Bronchial epithelial cell (primary cell): ENCODE measurements at regions not wholly inside any gene's neighbourhood (a gene's known extent, or its start where the extent isn't known, plus 50 kb on each side); places are given as distances from the start of the nearest gene placed in this dataset.

ENCODE experiments used
- DNase-seq: peaks from one replicate; pipeline ENCODE4 v3.0.0-alpha.2; 2010; ENCODE audit warnings: low read depth
- FAIRE-seq: peaks from 2 replicates; lab custom pipeline; 2011; peaks lifted over from hg19 to GRCh38; lab: Jason Lieb, UNC
- H3K27me3 ChIP-seq: 2 replicates; pipeline ENCODE4 v1.5.1; 2011; ENCODE audit warnings: low read length; ENCODE audit not compliant: control insufficient read depth, insufficient read depth
- H3K36me3 ChIP-seq: 2 replicates; pipeline ENCODE4 v1.5.1; 2011; ENCODE audit warnings: low read length; ENCODE audit not compliant: control insufficient read depth, insufficient read depth
- H3K4me3 ChIP-seq: 2 replicates; pipeline ENCODE4 v1.5.1; 2011; ENCODE audit warnings: mild to moderate bottlenecking, low read depth, low read length, control low read depth
- TF ChIP-seq, protein P1 (sequence below): IDR thresholded peaks from 2 replicates; pipeline ENCODE4 v1.5.1; 2011; ENCODE audit warnings: mild to moderate bottlenecking, moderate library complexity, low read length, control low read depth, inconsistent platforms; ENCODE audit not compliant: insufficient read depth, severe bottlenecking

DNA sequence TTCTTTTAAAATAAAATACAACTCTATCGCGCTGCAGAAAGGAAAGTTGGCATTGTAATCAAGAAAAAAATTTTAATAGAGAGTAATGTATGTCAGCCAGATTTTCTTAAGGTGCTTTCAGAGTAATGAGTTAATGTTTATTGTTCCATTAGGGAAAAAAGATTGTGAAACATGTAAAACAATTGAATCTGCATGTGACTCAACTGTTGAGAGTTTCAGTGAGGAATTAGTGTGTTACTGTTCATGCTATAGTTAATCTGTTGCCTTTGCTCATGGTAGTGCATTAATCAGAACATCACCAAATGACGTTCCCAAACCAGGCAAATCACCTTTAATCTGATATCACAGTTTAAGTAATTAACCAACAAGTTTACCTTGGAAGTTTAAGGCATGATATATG is 600.5 kb downstream of the NR2F1-AS1 start:
- Histone ChIP-seq H3K36me3 (no peaks in the 10 kb centered on the region), H3K4me3 (no peak overlapping the region), H3K27me3 (no peaks in the 10 kb centered on the region)
- FAIRE-seq: no peak
- TF ChIP-seq, protein P1, sequence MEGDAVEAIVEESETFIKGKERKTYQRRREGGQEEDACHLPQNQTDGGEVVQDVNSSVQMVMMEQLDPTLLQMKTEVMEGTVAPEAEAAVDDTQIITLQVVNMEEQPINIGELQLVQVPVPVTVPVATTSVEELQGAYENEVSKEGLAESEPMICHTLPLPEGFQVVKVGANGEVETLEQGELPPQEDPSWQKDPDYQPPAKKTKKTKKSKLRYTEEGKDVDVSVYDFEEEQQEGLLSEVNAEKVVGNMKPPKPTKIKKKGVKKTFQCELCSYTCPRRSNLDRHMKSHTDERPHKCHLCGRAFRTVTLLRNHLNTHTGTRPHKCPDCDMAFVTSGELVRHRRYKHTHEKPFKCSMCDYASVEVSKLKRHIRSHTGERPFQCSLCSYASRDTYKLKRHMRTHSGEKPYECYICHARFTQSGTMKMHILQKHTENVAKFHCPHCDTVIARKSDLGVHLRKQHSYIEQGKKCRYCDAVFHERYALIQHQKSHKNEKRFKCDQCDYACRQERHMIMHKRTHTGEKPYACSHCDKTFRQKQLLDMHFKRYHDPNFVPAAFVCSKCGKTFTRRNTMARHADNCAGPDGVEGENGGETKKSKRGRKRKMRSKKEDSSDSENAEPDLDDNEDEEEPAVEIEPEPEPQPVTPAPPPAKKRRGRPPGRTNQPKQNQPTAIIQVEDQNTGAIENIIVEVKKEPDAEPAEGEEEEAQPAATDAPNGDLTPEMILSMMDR: no peak
- peak; percentile 72 for DNase-seq

GRCh38 chr5:92979716-92980115 is 601.3 kb downstream of the NR2F1-AS1 start:
- H3K27me3 ChIP-seq: no peaks in the 10 kb centered on the region
- H3K4me3 ChIP-seq: no peak overlapping the region
- H3K36me3 ChIP-seq: no peaks in the 10 kb centered on the region
- DNase-seq (no peak), FAIRE-seq (no peak)
- TF ChIP-seq, protein P1: no peak

- DNase-seq (peak; percentile 29), FAIRE-seq (no peak)
- no peaks in the 10 kb centered on the region for H3K36me3 ChIP-seq
- H3K27me3 ChIP-seq: no peaks in the 10 kb centered on the region
- H3K4me3 ChIP-seq: no peak overlapping the region
- TF ChIP-seq, protein P1: no peak
Observed at GRCh38 chr5:92977846-92978540, 603.0 kb downstream of the NR2F1-AS1 start.

GRCh38 chr5:92976156-92976555 is 604.9 kb downstream of the NR2F1-AS1 start:
- H3K36me3 ChIP-seq: no peaks in the 10 kb centered on the region
- TF ChIP-seq, protein P1: no peak
- H3K4me3 ChIP-seq: no peak overlapping the region
- no peak for DNase-seq
- no peaks in the 10 kb centered on the region for H3K27me3 ChIP-seq
- no peak for FAIRE-seq

DNA sequence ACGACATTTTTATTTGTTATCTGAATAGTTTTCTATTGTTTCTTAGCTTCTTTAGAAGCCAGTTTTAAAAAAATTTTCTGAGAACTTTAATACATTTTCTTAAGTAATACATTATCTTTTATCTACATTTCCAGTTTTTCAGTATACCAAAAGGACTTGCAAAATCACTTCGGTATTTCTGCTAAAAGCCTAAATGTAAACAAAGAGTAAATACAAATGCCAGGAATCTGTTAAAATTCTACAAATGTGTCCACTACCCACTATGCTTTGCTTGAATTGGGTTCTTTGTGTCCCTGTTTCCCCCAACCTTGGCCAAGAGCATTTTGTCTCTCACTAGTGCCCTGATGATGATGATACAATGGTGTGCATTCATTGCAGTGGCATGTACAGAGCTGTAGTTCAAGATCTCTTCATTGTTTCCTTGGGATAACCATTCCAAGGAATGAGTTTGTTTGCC is 611.2 kb downstream of the NR2F1-AS1 start:
- TF ChIP-seq, protein P1: no peak
- H3K27me3 ChIP-seq: no peaks in the 10 kb centered on the region
- H3K36me3 ChIP-seq: no peaks in the 10 kb centered on the region
- no peak for FAIRE-seq
- peak; percentile 1 for DNase-seq
- H3K4me3 ChIP-seq: no peak overlapping the region

DNA sequence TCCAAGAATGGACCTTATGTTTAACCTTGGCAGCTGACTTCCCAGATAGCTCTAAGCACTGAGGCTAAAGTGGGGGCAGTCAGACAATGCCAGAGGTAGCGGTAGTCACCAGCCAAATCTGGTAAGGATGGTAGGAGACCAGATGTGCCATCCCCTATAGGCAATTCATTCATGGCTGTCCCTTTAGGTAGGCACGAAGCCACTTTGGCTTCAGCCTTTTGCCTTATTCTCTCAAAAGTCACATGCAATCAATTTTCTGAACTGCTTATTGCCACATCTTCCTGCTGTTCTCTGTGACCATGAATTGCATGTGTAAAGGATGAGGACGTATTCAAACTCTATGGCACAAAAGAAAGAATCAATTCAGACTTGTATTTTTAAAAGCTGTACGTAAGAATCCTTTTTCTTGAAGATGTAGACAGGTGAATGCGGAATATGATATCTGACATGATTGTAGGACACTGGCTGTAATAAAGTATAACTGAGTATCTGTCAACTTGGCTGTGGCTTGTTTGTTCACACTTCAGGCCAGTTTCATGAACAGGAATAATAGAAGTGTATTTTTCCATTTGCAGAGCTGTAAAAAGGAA is 611.7 kb downstream of the NR2F1-AS1 start:
- DNase-seq (no peak), FAIRE-seq (no peak)
- TF ChIP-seq, protein P1: no peak
- H3K4me3 ChIP-seq: no peak overlapping the region
- no peaks in the 10 kb centered on the region for H3K27me3 ChIP-seq
- H3K36me3 ChIP-seq: no peaks in the 10 kb centered on the region
